GM21526 (cell line): ENCODE measurements at regions not wholly inside any gene's neighbourhood (a gene's known extent, or its start where the extent isn't known, plus 50 kb on each side); places are given as distances from the start of the nearest gene placed in this dataset.

Experiments used
- ATAC-seq: cut with Tn5 transposase; IDR thresholded peaks from one replicate; pipeline ENCODE4 v1.9.1; 2021; ENCODE audit warnings: moderate library complexity; ENCODE audit not compliant: unreplicated experiment, low FRiP score

DNA sequence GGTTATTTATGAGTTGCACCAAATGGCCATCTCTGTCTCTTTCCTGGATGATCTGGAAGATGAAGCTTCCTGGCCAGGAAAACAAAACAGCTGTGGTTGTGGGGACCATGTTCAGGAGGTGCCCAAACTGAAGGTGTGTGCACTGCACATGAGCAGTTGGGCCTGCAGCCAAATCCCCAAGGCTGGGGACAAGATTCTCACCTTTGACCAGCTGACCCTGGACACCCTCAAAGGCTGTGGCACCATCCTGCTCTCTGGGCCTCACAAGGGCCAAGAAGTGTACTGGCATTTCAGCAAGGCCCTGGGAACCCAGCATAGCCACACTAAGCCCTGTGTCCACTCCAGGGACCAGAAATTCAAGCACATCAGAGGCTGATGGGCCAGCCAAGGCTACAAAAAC is 84.2 kb downstream of the KCNRG start:
- no peak for ATAC-seq

DNA sequence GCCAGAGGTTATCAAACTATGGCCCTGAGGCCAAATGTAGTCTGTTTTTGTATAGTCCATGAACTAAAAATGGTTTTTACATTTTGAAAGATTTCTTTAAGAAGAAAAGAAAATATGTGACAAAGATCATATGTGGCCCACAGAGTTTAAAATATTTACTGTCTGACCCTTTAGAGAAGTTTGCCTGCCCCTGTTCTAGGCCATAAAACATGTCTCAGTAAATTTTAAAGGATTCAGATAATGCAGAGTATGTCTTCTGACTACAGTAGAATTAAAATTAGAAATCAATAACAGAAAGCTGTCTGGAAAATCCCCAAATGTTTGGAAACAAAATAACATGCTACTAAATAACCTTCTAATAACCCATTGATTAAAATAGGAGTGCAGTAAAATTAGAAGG is 86.3 kb downstream of the KCNRG start:
- ATAC-seq, result no peak

DNA sequence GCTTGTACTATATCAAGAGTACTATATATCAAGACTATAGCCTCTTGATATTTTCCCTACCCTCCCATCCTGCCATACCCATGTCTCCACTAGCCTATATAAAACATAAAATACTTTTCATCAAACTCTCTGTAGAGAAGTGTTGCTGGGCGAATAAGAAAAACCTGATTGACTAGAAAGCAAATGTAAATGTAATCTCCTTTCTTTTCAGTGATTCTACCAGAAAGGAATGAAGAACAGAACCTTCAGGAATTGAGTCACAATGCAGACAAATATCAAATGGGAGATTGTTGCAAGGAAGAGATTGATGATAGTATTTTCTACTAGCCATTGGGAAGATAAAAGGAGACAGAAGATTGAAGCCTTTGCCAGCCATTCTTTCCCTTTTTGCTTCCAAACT is 89.2 kb downstream of the KCNRG start:
- no peak for ATAC-seq

DNA sequence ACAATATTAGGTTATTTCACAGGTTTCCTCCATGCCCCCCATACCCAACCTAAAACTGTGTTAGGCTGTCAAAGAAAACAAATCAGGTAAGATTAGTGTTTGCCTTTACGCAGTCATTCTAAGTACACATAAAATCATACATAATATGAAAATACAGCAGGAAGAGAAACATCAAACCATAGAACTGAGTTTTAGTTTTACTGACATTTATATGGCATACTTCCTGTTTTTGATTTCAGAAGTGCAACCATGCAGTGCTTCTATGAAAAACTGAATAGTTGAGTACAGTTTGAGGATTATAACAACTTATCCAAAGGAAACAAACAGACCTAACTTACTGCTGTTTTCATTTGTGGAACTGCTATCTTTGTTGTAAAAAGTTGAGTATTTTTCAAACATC is 91.3 kb downstream of the KCNRG start:
- ATAC-seq, result peak; percentile 83

GRCh38 chr13:50107205-50107604 is 92.0 kb downstream of the KCNRG start:
- no peak for ATAC-seq

DNA sequence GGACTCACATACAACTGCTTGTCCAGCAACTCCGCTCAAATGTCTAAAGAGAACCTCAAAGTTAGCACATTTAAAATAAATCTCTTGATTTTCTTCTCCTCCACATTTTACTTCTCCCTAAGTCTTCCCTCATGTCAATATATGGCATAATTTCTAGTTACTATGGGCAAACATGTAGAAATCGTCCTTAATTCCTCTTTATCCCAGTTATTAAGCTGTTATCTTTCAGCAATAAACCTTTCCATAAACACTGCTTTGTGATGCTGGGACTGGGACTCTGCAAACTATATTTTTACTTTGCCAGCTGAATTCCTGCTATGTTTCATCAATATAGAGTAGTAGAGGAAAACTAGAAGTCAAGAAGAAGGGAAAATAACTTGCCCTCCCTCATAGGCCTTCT is 99.7 kb downstream of the KCNRG start:
- ATAC-seq, result no peak

GRCh38 chr13:50115695-50116094 is 100.5 kb downstream of the KCNRG start:
- ATAC-seq, result no peak

DNA sequence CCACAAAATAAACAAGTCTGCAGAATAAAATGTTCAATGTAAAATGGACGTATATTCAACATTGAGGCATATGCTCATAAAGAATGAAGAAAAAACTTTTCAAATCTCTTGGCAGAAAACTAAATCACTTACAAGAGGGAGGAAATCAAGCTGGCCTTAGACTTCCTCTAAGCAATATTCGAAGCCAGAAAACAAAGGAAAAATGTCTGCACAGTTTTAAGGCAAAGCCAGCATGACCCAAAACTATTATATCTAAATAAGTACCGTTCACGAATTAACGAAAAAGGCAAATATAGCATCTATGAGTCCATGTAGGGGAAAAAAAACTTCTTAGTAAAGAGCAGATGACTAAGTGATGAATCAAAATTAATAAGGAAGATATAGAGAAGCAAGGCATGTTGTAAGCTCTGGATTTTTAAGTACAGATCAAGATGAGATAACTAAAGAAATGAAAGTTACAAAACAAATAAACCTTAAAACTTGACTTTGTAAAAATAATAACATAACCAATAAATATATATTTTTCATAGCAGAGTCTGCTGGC is 101.3 kb downstream of the KCNRG start:
- ATAC-seq, result no peak

GRCh38 chr13:50119591-50119990 is 104.3 kb downstream of the KCNRG start:
- ATAC-seq, result no peak

GRCh38 chr13:50122455-50122854 is 107.2 kb downstream of the KCNRG start:
- ATAC-seq, result no peak

GRCh38 chr13:50123002-50123401 is 107.8 kb downstream of the KCNRG start:
- no peak for ATAC-seq

- no peak for ATAC-seq
Measured at GRCh38 chr13:50123515-50123861, 108.2 kb downstream of the KCNRG start.

DNA sequence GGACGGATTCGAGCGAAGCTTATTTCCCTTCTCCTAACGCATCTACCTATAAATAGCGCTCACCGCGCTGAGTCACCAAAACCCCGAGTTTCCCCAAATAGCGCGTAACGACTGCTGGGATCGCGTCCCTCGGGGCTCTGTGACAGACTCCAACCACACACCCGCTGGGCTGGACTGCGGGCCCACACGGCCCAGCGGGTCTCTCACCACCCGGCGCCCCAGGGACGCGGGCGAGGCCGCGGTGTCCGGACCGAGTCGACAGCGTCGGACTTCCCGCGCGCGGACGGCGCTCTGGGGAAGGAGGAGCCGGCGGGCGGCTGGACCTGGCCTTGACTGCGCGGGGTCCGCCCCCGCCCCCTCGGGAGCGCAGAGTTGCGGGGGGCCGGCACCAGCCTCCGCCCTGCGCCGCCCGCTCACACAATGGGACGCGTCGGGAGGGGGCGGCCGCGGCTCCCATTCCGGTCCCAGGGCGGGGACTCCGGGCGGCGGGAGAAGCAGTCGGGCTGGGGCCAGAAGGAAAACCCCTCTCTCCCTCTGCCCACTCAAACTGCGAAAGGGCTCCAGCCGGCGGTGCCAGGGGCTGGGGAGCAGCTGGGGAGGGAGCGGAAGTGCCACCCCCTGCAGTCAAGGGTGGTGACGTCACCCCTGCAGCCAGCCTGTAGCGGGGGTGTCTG is 108.8 kb downstream of the KCNRG start:
- ATAC-seq, result peak; percentile 59

DNA sequence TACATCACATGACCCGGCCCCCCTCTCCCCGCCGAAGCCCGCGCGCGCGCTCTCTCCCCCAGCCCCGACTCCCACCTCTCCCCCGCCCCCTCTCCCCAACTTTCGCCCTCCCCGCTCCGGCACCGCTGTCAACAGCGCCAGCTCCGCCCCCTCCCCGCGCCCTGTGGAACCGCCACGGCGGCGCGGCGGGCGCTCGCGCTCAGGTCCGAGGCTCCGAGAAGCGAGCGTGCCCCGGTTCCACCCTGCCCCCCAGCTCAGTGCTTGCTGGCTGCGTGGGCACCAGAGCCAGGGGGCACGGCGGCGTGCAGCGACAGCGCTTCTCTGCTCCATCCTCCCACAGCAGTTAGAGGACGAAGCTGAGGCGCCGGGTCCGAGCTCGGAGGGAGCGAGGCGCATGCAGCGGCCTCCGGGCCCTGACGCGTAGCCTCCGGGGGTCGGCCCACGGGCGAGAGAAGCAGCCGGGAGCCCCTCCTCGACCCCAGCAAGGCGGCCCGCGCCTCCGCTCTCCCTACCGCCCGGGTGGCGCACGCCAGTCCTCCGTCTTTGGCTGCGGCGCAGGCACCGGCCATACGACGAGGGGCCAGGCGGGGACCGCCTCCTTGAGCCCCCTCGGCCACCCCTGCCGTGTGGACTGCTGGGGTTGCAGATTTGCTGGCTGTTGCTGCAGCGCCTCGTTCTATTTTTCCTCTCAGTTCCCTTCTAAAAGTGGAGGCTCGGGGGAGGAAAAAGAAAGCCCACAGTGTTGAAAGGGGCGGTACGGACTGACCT is 109.5 kb downstream of the KCNRG start:
- peak; percentile 31 for ATAC-seq

DNA sequence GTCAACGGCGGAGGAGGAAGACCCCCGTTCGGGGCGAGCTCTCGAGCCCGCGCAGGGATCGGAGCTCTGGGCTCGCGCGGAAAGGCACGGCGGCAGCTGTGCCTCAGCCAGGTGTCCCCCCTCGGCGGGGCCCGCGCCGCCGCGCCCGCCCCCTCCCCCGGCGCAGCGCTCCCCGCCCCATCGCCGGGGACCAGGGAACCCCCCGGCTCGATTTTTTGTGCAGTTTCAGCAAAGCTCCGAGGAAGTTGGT is 110.0 kb downstream of the KCNRG start:
- peak; percentile 8 for ATAC-seq

GRCh38 chr13:50125554-50126262 is 110.5 kb downstream of the KCNRG start:
- ATAC-seq, result peak; percentile 20

- ATAC-seq, result no peak
Measured at GRCh38 chr13:50126263-50126992, 111.2 kb downstream of the KCNRG start.

- no peak for ATAC-seq
Measured at GRCh38 chr13:50126993-50127725, 111.9 kb downstream of the KCNRG start.

GRCh38 chr13:50127726-50128291 is 112.6 kb downstream of the KCNRG start:
- ATAC-seq, result no peak

- no peak for ATAC-seq
Measured at GRCh38 chr13:50128428-50128931, 113.2 kb downstream of the KCNRG start.
